Hepatocyte (in vitro differentiated cells): ENCODE measurements at regions not wholly inside any gene's neighbourhood (a gene's known extent, or its start where the extent isn't known, plus 50 kb on each side); places are given as distances from the start of the nearest gene placed in this dataset.

Source experiments
- CTCF ChIP-seq: fragments of 200-600 bp; sonication (generic); IDR thresholded peaks from 2 replicates; pipeline ENCODE4 v1.5.1; 2016; ENCODE audit warnings: antibody characterized with exemption, mild to moderate bottlenecking; ENCODE audit not compliant: poor library complexity
- EZH2phosphoT487 ChIP-seq: fragments of 200-600 bp; sonication (generic); IDR thresholded peaks from one replicate; pipeline ENCODE4 v1.6.1; 2018; ENCODE audit warnings: antibody characterized with exemption, mild to moderate bottlenecking, low read depth, moderate library complexity; ENCODE audit not compliant: unreplicated experiment, severe bottlenecking

GRCh38 chr10:127657056-127657455, 79.9 kb upstream of the FOXI2 start:
- no peak for TF ChIP-seq CTCF
- no peak for TF ChIP-seq EZH2phosphoT487
